GM21619 (cell line): ENCODE measurements at regions not wholly inside any gene's neighbourhood (a gene's known extent, or its start where the extent isn't known, plus 50 kb on each side); places are given as distances from the start of the nearest gene placed in this dataset.
"Not testable (repeated sequence)": the region's sequence is repeated elsewhere in the genome, so short reads cannot be mapped to it uniquely, and the experiment has no call there.

Experiments
- ATAC-seq: cut with Tn5 transposase; IDR thresholded peaks from one replicate; pipeline ENCODE4 v1.9.1; 2021; ENCODE audit not compliant: unreplicated experiment

DNA sequence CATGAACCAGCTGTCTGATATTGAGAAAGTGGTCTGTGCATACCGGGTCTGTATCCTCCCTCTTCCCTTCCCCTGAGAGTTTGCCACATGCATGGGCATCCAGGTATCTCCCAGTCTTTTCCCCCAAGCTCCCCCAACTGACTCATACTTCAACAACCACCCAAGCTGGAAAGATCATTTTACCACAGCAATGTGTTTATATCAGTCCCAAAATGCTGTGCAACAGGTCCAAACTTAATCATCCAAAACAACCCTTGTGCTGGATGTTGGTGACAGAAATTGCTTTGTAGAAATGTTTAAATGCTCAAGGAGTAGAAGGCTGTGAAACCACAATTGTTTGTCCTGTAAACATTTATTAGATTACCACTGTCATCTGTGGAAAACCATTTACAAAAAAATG is 286.8 kb upstream of the KLF3 start:
- no peak for ATAC-seq

DNA sequence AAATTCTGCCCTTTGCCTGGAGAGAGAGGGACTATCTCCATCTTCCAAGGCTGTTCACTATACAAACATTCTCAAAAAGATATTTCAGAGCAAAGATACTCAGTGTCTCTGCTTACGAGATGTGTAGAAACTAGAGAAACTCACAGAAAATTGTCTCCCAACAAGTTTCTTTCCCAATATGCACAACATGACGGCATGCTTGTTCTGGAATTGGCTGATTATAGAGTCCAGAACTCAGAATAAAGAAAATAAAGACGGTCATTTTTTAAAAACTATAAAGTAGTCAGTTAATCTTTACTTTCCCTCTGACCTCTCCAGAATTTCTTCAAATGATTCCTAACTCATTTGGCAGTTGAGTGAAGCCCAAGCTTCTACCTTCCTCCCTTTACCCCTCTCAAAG is 285.5 kb upstream of the KLF3 start:
- ATAC-seq: no peak

DNA sequence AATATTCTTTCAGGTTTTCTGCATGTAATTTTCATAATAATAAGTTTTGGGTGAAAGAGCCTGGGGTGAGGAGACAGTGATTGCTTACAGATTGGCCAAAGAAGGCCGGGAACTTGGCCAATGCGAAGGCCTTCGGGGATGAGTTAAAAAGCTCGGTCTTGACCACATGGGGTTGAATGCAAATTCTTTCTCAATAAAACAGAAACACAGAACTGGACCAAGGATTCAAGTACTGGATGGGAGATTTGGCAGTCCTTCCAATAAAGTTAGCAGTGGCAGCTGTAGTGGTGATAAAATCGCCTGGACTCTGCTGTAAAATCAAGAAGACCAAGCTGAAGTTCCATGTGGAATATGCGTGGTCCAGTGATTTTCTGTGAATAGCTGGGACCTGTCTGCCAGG is 282.2 kb upstream of the KLF3 start:
- ATAC-seq: no peak

DNA sequence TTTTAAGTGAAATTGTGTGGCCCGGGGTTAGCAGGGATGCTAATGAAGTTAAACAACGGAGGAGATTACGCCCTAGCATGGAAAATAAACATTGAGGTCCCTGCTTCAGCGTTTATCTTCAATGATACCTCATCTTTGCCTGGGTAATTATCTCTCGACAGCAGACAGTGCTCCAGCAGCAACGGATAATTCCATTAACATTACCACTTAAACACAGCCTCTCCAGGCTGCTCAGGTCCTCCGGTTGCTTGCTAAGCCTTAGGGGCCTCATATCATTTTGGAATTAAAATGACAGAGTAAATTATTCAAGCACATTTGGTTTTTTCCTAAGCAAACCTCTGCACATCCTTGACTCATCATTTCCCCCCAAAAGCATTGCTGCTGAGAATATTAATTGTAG is 281.5 kb upstream of the KLF3 start:
- no peak for ATAC-seq

DNA sequence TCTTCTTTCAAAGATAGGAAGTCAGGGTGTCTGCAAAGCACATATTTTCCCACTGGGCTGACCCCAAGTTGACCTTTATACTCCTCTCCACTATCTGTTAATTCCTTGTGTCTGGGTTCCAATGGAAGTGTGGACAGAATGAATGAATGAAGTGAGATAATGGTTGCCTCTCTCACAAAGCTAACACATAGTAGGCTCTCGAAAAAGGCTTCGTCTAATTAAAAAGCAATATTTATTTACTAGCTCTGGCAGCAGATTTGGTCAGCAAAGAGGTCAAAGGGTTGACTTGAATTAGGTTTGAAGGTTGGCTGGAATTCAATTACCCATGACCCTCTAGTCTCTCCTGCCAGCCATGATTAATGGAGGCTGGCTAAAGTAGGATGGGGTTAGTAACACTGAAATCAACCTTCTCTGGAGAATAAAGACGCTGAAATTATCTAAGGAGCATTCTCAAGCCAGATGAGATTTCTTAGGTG is 280.3 kb upstream of the KLF3 start:
- ATAC-seq: no peak

DNA sequence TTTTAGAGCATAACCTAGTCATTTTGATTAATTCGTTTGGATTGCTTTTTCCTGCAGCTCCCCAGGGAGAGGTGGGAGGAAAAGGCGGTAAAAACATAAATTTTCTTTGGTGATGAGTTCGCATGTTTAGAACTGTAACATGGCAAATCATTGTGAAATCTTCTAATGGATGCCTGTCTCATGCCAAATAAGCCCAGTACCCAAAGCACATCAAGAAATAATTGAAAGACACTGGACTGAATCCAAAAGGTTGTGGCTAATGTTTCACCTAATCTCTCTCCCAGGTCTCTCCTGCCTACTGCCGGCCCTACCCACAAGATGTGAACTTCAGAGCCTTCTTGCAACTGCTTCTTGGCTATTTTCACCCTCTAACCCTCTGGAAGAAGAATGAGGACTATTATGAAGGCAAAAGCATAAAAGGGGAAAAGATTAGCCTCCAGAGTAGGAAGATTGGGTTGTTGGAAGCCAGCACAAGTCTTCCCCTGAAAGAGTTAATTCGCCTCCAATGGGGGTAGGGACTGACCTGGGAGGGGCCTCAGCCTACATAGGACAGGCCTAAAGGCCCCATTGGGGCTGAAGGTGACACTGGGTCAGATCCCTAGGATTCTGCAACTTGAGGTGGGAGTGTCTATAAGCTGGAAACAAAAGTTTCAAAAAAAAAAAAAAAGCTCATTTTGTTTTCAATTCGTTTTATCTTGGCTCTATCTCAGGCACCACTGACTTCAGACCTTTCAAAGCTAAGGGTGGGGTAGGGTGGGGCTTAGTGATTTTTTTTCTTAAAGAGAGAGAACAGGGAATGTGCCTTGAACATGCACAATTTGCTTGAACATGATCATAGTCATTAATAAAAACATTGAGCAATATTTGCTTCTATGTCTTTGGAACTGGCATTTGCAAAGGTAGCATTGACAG is 278.6 kb upstream of the KLF3 start:
- ATAC-seq: no peak

DNA sequence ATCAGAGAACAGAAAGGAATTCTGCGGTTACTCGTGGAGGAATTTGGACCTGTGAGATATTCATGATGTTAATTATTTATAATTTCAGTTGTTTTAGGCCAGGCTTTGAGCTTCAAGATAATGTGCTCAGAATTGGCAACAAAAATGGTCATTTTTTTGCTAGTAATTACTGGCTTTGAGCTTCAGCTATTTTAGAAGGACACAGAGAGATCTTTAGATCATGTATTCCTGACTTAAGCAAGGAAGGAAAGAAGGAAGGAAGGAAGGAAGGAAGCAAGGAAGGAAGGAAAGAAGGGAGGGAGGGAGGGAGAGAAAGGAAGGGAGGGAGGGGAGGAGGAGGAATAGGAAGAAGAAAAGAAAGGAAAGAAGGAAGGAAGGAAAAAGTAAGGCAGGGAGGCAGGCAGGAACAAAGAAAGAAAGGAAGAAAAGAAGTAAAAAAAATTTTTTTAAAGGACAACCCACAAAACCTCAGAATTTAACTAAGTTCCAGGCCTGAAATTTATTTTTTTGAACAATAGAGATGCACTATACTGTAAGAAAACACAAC is 277.9 kb upstream of the KLF3 start:
- ATAC-seq: no peak

DNA sequence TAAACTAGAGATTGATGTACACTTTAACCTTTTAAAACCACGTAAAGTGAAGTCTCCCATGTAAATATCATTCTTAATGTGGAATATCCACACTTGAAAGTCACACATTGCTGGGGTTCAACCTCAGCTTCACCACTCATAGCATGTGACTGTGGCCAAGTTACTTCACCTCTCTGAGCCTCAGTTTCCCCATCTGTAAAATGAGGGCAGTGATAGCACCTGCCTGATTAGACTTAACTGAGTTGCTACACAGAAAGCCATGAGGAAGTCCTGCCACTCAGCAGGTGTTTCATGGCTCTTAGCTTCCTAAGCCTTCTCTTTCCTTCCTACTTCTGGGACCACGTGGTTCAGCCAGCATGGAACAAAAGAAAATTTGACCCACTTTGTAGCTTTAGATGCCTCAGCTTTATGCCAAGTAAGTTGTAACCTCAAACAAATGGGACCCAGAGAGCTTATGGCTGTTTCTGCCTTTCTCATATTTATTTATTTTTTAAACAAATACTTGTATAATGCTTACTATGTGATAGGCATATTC is 277.3 kb upstream of the KLF3 start:
- ATAC-seq: no peak

DNA sequence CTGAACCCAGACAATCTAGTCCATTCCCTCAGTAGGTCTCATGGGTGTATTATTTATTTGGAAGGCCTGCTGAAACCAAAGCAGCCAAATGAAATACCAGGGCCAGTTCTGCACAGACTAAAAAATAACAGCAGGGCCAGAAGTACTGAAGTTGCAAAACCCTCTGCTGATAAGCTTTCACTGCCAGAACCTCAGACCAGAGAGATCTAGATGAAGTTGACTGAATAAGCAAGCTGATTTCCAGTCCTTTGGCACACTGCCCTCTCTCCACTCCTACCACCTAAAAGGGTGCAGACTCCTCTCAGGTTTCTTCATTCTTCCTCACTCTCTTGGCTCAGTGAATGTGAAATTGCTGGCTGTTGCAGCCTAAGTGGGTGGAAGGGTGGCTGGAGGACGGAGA is 276.7 kb upstream of the KLF3 start:
- ATAC-seq: no peak

DNA sequence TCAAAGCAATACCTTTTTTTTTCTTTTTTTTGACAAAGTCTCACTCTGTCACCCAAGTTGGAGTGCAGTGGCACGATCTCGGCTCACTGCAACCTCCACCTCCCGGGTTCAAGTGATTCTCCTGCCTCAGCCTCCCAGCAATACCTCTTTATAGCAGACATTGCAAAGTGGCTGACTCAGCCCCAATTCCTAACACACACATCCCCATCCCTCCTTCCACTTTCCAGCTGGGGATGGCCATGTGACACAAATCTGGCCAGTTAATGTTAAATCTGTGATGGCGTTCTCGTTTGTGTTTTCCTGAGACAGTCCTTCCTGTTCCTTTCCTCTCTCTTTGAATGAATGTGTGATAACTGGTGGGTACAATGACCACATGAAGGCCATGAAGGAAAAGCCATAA is 276.2 kb upstream of the KLF3 start:
- no peak for ATAC-seq

DNA sequence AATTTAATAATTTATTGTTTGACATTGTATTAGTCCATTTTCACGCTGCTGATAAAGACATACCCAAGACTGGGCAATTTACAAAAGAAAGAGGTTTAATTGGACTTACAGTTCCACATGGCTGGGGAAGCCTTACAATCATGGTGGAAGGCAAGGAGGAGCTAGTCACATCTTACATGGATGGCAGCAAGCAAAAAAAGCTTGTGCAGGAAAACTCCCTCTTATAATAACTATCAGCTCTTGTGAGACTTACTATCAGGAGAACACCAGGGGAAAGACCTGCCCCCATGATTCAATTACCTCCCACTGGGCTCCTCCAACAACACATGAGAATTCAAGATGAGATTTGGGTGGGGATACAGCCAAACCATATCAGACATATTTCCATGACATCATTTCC is 275.1 kb upstream of the KLF3 start:
- not testable (repeated sequence) for ATAC-seq

DNA sequence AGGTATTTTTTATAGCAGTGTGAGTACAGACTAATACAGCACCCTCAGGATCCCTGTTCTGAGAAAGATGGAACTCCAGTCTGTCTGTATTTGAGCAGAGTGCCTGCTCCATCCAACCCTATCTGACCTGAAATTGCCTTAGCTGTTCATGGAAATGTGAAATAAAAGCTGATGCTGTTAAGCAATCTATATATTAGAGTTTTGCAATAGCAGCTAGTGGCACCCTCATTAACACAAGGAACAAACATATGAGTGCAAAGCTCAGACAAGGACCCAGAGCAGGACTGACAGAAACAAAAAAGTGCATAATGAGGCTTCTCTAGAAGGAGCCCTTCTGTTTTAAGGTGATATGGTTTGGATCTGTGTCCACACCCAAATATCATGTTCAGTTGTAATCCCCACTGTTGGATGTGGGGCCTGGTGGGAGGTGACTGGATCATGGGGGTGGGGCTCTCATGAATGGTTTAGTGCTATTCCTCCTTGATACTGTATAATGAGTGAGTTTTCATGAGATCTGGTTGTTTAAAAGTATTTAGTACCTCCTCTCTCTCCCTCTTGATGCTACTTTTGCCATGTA is 272.9 kb upstream of the KLF3 start:
- ATAC-seq: no peak

DNA sequence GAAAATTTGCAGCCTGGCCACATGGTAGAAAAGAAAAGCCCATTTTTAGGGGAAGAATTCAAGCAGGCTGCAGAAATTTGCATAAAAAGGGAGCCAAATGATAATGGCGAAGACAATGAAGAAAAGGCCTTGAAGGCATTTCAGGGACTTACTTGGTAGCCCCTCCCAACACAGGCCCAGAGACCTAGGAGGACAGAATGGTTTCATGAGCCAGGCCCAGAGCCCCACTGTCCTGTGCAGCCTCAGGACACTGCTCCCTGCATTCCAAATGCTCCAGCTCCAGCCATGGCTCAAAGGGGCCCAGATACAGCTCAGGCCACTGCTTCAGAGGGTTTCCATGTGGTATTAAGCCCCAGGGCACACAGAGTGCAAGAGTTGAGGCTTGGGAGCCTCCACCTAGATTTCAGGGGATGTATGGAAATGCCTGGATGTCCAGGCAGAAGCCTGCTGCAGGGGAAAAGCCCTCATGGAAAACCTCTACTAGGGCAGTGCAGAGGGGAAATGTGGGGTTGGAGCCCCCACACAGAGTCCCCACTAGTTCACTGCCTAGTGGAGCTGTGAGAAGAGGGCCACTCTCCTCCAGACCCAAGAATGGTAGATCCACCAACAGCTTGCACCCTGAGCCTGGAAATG is 271.7 kb upstream of the KLF3 start:
- no peak for ATAC-seq

DNA sequence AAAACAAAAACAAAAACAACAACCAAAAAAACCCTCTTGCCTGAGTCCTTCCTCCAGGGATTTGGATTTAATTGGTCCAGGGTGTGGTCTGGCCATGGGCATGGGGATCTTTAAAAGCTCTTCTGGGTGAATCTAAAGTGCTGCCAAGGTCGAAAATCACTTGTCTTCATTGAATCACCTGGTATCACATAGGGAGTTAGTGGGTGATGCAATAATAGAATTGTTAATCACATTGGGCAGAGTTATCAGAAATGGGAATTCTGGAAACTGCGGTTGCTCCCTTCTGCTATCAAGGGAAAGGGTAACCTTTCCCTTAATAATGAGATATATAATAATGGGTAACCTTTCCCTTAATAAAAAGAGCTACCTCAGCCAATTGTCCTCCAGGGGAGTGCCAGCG is 267.9 kb upstream of the KLF3 start:
- ATAC-seq: no peak

DNA sequence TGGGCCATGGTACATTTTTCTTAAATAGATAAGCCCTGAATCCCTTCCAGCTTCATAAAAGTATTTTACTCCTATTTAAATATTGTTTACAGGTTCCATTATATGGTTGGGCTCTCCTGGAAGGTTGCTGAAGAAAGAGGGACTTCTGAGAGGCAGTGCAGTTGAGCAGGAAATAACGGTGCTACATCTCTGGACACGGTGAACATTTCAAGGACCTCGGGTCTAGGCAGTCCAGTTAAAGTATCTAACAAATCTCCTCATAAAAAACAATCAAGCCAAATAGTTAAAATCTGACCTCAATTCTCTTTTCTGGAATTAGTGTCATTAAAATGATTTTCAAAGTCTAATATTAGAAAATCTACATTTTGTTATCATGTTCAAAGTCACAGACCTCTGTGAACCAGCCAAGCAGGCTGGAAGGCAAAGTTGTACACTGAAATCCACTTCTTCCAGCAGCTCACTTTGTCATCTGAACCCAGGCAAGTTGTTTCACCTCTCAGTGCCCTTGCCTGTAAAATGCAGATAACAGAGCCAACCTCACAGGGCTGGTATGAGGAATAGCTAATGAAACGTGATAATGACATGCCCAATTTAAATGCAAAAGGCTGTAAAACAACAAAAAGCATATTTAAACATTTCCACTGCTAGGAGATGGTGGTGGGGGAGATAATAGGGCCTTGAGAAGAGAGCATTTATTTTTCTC is 267.0 kb upstream of the KLF3 start:
- ATAC-seq: no peak

DNA sequence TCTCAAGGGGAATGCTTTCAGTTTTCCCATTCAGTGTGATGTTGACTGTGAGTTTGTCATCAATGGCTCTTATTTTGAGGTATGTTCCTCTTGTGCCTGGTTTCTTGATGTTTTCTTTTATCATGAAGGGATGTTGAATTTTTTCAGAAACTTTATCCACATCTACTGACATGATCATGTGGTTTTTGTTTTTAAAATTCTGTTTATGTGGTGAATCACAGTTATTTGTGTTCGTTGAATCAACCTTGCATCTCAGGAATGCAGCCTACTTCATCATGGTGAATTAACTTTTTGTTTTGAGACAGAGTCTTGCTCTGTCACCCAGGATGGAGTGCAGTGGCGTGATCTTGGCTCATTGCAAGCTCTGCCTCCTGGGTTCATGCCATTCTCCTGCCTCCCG is 263.1 kb upstream of the KLF3 start:
- no peak for ATAC-seq

DNA sequence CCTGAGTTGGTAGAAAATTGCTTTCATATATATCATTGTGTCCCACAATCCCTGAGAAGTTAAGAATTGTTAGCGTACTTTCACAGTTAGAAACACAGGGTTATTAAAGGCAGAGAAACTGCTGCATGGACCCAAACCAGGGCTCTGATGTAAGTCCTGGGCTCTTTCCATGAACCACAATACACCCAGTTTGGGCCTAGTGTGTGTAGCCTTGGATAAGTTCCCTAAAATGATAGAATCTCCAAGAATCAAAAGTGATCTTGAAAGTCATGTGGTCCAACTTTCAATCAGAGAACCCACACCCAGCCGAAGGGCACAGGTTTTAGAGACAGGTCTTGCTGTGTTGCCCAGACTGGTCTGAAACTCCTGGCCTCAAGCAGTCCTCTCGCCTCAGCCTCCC is 257.8 kb upstream of the KLF3 start:
- no peak for ATAC-seq

DNA sequence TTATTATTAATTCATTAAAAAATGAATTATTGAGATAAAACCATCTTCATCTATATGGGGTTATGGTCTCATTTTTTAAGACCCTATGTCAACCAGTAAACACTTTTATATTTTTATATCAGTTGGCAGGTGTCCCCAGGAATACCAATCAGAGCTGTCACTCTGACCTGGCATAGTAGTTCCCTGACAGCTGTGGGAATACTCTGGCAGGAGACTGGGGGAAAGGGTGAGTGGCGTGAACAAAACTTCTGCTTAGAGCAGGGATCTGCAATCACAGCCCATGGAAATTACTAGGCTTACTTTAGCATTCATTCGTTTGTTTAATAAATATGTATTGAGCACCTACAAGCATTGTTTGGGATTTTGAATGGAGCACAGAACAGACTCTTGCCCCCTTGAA is 254.1 kb upstream of the KLF3 start:
- no peak for ATAC-seq

DNA sequence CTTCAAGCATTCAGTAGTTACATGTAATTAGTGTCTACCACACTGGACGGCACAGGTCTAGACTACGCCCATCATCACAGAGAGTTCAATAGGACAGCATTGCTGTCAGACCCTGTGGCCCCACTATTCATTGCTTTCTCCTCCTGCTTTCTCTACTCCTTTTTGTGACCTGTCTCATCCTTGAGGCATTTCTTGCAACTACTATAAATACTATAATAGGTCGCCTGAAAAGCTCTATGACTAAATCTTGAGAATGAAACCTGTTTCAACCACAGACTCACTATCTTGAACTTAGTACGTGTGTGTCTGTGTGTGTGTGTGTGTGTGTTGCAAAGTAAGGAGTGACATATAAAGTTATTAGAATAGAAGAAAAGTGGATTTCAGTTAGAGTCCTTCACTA is 252.9 kb upstream of the KLF3 start:
- peak; percentile 89 for ATAC-seq

DNA sequence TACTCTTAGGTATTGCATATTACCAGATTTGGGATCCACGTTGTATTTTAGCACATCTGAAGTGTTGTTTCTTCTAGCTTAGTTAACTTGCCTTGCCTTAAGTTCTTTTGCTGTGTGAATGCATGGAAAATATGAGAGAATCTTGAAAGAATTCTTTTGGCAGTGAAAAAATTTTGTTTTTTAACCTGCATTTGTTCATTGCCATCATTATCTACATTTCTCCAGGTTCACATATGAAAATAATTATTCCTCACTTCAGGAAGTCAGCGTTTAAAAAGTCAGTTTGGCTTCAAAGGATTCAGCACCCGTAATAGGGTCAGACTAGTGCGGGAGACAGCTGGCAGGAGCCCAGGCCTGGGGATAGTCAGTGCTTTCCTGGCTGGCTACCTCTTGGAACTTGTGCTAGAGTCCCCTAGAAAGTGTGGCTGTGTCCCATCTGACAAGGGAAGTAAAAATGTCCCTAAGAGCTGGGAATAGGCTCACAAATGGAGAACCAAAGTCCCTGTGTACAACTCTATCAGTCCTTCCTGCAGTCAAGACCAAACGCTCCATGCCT is 251.9 kb upstream of the KLF3 start:
- ATAC-seq: no peak
